HL-60 (cell line): ENCODE measurements at regions not wholly inside any gene's neighbourhood (a gene's known extent, or its start where the extent isn't known, plus 50 kb on each side); places are given as distances from the start of the nearest gene placed in this dataset.

ENCODE experiments used
- GABPA ChIP-seq: IDR thresholded peaks from 2 replicates; pipeline ENCODE4 v1.6.1; 2012; ENCODE audit warnings: low read depth
- TF ChIP-seq, protein P1 (sequence below): IDR thresholded peaks from one replicate; pipeline ENCODE4 v1.5.1; 2011; ENCODE audit warnings: low read length, control low read depth, inconsistent platforms; ENCODE audit not compliant: insufficient read depth

- TF ChIP-seq, protein P1, sequence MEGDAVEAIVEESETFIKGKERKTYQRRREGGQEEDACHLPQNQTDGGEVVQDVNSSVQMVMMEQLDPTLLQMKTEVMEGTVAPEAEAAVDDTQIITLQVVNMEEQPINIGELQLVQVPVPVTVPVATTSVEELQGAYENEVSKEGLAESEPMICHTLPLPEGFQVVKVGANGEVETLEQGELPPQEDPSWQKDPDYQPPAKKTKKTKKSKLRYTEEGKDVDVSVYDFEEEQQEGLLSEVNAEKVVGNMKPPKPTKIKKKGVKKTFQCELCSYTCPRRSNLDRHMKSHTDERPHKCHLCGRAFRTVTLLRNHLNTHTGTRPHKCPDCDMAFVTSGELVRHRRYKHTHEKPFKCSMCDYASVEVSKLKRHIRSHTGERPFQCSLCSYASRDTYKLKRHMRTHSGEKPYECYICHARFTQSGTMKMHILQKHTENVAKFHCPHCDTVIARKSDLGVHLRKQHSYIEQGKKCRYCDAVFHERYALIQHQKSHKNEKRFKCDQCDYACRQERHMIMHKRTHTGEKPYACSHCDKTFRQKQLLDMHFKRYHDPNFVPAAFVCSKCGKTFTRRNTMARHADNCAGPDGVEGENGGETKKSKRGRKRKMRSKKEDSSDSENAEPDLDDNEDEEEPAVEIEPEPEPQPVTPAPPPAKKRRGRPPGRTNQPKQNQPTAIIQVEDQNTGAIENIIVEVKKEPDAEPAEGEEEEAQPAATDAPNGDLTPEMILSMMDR, result no peak
- no peak for TF ChIP-seq GABPA
Measured at GRCh38 chr5:166535641-166536040, 1755.8 kb upstream of the WWC1 start.
